ENCODE measurements at regions not wholly inside any gene's neighbourhood (a gene's known extent, or its start where the extent isn't known, plus 50 kb on each side); places are given as distances from the start of the nearest gene placed in this dataset.

DNA sequence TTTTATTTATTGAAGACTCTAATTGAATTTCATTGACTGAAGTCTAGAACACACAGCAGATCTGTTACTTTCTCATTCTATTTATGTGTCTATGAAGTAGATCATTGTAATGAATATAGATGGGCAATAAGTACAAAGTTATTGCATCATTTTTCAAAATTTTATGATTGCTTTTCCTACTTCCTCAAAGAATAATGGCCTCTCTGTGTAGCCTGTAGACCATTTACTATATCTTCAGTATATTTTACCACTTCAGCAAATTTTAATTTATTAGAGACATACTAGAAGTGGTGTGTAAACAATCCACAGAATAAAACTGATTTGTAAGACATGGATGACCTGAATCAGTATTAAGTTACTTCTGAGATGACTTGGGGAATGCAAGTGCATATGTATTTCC, 291.7 kb upstream of the FAR2 start:
- TF ChIP-seq EZH2 (IDR thresholded peaks at IDR 0.05; ENCODE audit: borderline replicate concordance, low read length): no peak
- TF ChIP-seq, protein P1, sequence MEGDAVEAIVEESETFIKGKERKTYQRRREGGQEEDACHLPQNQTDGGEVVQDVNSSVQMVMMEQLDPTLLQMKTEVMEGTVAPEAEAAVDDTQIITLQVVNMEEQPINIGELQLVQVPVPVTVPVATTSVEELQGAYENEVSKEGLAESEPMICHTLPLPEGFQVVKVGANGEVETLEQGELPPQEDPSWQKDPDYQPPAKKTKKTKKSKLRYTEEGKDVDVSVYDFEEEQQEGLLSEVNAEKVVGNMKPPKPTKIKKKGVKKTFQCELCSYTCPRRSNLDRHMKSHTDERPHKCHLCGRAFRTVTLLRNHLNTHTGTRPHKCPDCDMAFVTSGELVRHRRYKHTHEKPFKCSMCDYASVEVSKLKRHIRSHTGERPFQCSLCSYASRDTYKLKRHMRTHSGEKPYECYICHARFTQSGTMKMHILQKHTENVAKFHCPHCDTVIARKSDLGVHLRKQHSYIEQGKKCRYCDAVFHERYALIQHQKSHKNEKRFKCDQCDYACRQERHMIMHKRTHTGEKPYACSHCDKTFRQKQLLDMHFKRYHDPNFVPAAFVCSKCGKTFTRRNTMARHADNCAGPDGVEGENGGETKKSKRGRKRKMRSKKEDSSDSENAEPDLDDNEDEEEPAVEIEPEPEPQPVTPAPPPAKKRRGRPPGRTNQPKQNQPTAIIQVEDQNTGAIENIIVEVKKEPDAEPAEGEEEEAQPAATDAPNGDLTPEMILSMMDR (IDR thresholded peaks at IDR 0.05; ENCODE audit: low read length): no peak
